ENCODE measurements at regions not wholly inside any gene's neighbourhood (a gene's known extent, or its start where the extent isn't known, plus 50 kb on each side); places are given as distances from the start of the nearest gene placed in this dataset.

DNA sequence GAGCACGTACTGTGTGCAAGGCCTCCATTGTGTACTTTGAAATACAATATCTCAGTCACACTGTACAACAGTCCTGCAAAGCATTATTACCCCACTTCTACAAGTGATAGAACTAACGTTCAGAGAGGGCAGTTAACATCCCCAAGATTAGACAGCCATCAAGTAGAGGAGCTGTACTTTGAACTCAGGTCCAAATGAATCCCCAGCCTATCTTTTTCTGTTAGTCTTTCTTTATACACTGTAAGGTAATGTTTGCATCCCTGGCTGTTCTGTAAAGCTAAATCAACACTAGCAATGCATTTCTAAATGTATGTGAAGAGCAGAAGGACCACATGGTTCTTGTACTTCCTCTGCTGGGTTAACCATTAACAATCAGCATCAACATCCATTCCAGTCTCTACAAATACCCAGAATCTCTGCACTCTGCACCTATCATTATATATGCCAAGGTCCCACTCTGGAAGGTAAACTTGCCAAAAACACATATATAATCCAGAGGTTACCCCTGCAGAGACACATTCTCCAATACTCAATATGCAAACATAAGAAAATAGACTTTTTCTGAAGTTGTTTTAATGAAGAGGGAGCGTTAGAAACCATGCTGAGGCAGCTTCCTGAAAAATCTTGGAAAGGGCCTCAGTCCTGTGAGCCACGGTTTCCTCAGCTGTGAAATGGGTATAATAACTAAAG, 182.3 kb downstream of the MZT1 start:
- Histone ChIP-seq H3K27me3 (ENCODE audit: insufficient read depth, low read length, poor library complexity) (peaks cover 3% of the 10 kb centered on the region), H2AFZ (ENCODE audit: low read depth, low read length) (no peak overlapping the region), H3K4me3 (ENCODE audit: low read depth in 1 of 2, low read length in 2 of 2) (no peak overlapping the region), H3K27ac (ENCODE audit: low read length) (no peak overlapping the region), H3K9ac (ENCODE audit: low read depth, low read length) (no peak overlapping the region), H3K4me2 (ENCODE audit: insufficient read depth, low read length) (no peak overlapping the region), H3K36me3 (ENCODE audit: insufficient read depth, low read length) (no peaks in the 10 kb centered on the region), H3K4me1 (ENCODE audit: insufficient read depth, low read length) (no peaks in the 10 kb centered on the region), H4K20me1 (ENCODE audit: insufficient read depth, low read length) (no peaks in the 10 kb centered on the region), H3K9me3 (ENCODE audit: insufficient read depth, low read length, severe bottlenecking) (no peaks in the 10 kb centered on the region), H3K79me2 (ENCODE audit: insufficient read depth, low read length) (no peaks in the 10 kb centered on the region)
- TF ChIP-seq, protein P1, sequence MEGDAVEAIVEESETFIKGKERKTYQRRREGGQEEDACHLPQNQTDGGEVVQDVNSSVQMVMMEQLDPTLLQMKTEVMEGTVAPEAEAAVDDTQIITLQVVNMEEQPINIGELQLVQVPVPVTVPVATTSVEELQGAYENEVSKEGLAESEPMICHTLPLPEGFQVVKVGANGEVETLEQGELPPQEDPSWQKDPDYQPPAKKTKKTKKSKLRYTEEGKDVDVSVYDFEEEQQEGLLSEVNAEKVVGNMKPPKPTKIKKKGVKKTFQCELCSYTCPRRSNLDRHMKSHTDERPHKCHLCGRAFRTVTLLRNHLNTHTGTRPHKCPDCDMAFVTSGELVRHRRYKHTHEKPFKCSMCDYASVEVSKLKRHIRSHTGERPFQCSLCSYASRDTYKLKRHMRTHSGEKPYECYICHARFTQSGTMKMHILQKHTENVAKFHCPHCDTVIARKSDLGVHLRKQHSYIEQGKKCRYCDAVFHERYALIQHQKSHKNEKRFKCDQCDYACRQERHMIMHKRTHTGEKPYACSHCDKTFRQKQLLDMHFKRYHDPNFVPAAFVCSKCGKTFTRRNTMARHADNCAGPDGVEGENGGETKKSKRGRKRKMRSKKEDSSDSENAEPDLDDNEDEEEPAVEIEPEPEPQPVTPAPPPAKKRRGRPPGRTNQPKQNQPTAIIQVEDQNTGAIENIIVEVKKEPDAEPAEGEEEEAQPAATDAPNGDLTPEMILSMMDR (IDR thresholded peaks at IDR 0.05; ENCODE audit: borderline replicate concordance, extremely low read depth, low read length, poor library complexity, severe bottlenecking), result no peak
- no peak for TF ChIP-seq EZH2 (IDR thresholded peaks at IDR 0.05; ENCODE audit: borderline replicate concordance, low read depth, low read length, severe bottlenecking)
- ATAC-seq (ENCODE audit: insufficient read depth, low read depth) (no peak), DNase-seq (no peak)

DNA sequence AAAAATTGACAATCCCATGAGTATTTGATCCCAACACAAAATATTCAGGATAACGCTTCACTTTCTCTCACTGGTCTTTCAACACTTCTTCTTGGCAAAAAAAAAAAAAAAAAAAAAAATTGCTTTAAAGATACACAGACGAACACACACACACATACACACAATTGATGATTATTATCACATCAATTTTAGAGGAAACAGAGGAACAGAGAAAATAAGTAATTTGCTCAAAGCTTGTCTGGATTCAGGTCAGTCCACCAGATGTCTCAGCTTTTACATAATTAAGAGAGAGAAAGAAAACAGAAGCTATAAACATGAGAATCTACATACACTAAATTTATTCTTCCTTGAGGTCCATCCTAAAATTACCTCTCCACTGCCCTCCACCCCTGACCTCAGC, 183.4 kb downstream of the MZT1 start:
- no peaks in the 10 kb centered on the region for H3K79me2 ChIP-seq (ENCODE audit: insufficient read depth, low read length)
- H3K4me3 ChIP-seq (ENCODE audit: low read depth in 1 of 2, low read length in 2 of 2), result no peak overlapping the region
- H4K20me1 ChIP-seq (ENCODE audit: insufficient read depth, low read length), result no peaks in the 10 kb centered on the region
- ATAC-seq (ENCODE audit: insufficient read depth, low read depth) (no peak), DNase-seq (no peak)
- no peaks in the 10 kb centered on the region for H3K9me3 ChIP-seq (ENCODE audit: insufficient read depth, low read length, severe bottlenecking)
- no peak overlapping the region for H3K4me2 ChIP-seq (ENCODE audit: insufficient read depth, low read length)
- no peak overlapping the region for H3K27ac ChIP-seq (ENCODE audit: low read length)
- no peak overlapping the region for H3K9ac ChIP-seq (ENCODE audit: low read depth, low read length)
- no peak for TF ChIP-seq EZH2 (IDR thresholded peaks at IDR 0.05; ENCODE audit: borderline replicate concordance, low read depth, low read length, severe bottlenecking)
- TF ChIP-seq, protein P1 (IDR thresholded peaks at IDR 0.05; ENCODE audit: borderline replicate concordance, extremely low read depth, low read length, poor library complexity, severe bottlenecking), result no peak
- peaks cover 3% of the 10 kb centered on the region for H3K27me3 ChIP-seq (ENCODE audit: insufficient read depth, low read length, poor library complexity)
- no peaks in the 10 kb centered on the region for H3K36me3 ChIP-seq (ENCODE audit: insufficient read depth, low read length)
- no peaks in the 10 kb centered on the region for H3K4me1 ChIP-seq (ENCODE audit: insufficient read depth, low read length)
- no peak overlapping the region for H2AFZ ChIP-seq (ENCODE audit: low read depth, low read length)

DNA sequence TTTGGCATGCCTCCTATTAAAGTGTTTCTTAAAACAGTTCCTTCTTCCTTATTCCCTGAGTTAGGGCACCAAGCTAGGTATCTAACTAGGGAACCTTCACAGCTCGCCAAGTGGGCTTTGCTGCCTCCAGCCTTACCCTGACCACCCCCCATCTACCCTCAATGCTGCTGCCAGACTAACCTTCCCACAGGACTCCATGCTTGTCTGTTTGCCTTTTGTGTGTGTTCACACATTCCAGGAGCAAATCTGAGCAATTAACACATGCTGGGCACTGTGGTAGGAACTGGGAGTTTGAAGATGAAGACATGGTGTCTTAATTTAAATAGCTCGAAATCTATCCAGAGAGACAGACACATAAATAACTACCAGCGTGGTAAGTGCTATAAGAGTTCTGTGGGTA, 185.2 kb downstream of the MZT1 start:
- no peak overlapping the region for H3K4me3 ChIP-seq (ENCODE audit: low read depth in 1 of 2, low read length in 2 of 2)
- no peak overlapping the region for H3K9ac ChIP-seq (ENCODE audit: low read depth, low read length)
- no peak overlapping the region for H3K27ac ChIP-seq (ENCODE audit: low read length)
- no peak overlapping the region for H3K4me2 ChIP-seq (ENCODE audit: insufficient read depth, low read length)
- TF ChIP-seq EZH2 (IDR thresholded peaks at IDR 0.05; ENCODE audit: borderline replicate concordance, low read depth, low read length, severe bottlenecking), result no peak
- TF ChIP-seq, protein P1 (IDR thresholded peaks at IDR 0.05; ENCODE audit: borderline replicate concordance, extremely low read depth, low read length, poor library complexity, severe bottlenecking), result no peak
- H3K36me3 ChIP-seq (ENCODE audit: insufficient read depth, low read length), result no peaks in the 10 kb centered on the region
- no peak for ATAC-seq (ENCODE audit: insufficient read depth, low read depth)
- H4K20me1 ChIP-seq (ENCODE audit: insufficient read depth, low read length), result no peaks in the 10 kb centered on the region
- H2AFZ ChIP-seq (ENCODE audit: low read depth, low read length), result no peak overlapping the region
- DNase-seq, result no peak
- H3K9me3 ChIP-seq (ENCODE audit: insufficient read depth, low read length, severe bottlenecking), result no peaks in the 10 kb centered on the region
- H3K27me3 ChIP-seq (ENCODE audit: insufficient read depth, low read length, poor library complexity), result peaks cover 9% of the 10 kb centered on the region
- no peaks in the 10 kb centered on the region for H3K79me2 ChIP-seq (ENCODE audit: insufficient read depth, low read length)
- no peaks in the 10 kb centered on the region for H3K4me1 ChIP-seq (ENCODE audit: insufficient read depth, low read length)

Data from DND-41 (cell line).